CD4-positive, alpha-beta T cell (primary cell): ENCODE measurements at regions not wholly inside any gene's neighbourhood (a gene's known extent, or its start where the extent isn't known, plus 50 kb on each side); places are given as distances from the start of the nearest gene placed in this dataset.
"Not testable (repeated sequence)": the region's sequence is repeated elsewhere in the genome, so short reads cannot be mapped to it uniquely, and the experiment has no call there.

Source experiments
- ATAC-seq: fragments of 200-7000 bp; cut with Tn5 transposase; one replicate; pipeline ENCODE4 v1.10.0; 2022; ENCODE audit warnings: mild to moderate bottlenecking; ENCODE audit not compliant: poor library complexity
- CTCF ChIA-PET: fragments of 350-600 bp; sonication (Branson Sonifier 250); formaldehyde crosslinking; loops from one replicate; lab custom pipeline; 2021; ENCODE audit warnings: antibody characterized with exemption, inconsistent platforms; lab: Charles Lee
- POLR2A ChIA-PET: fragments of 350-600 bp; sonication (Branson Sonifier 250); formaldehyde crosslinking; loops from one replicate; lab custom pipeline; 2021; ENCODE audit warnings: antibody characterized with exemption, inconsistent platforms; lab: Charles Lee
- DNase-seq, 14 experiments: peaks; one replicate each; pipeline ENCODE4 v3.0.0-alpha.2; 2013 to 2020; ENCODE audit warnings: mixed read lengths in 2 of 14
- H3K27ac ChIP-seq, 2 donors: one replicate each; pipeline versions ENCODE4 v1.5.1 to v1.7.0; 2013; ENCODE audit warnings: low read length in 2 of 2, low read depth in 1 of 2, mild to moderate bottlenecking in 1 of 2
- H3K27me3 ChIP-seq, 2 experiments: 1 replicate in 1 of 2; 2 replicates in 1 of 2; pipeline versions ENCODE4 v1.6.1 to v1.7.0; 2013; ENCODE audit warnings: low read length in 2 of 2, control low read depth in 1 of 2, mild to moderate bottlenecking in 1 of 2, moderate library complexity in 1 of 2; ENCODE audit not compliant: insufficient read depth in 2 of 2, control insufficient read depth in 1 of 2
- H3K36me3 ChIP-seq: one replicate; pipeline ENCODE4 v1.6.1; 2013; ENCODE audit warnings: low read length, control low read depth; ENCODE audit not compliant: insufficient read depth
- H3K4me1 ChIP-seq: one replicate; pipeline ENCODE4 v1.6.1; 2013; ENCODE audit warnings: low read length, control low read depth; ENCODE audit not compliant: insufficient read depth
- H3K4me3 ChIP-seq: one replicate; pipeline ENCODE4 v1.5.1; 2013; ENCODE audit warnings: mild to moderate bottlenecking, low read length, moderate library complexity
- H3K9me3 ChIP-seq, 2 experiments: 1 replicate in 1 of 2; 2 replicates in 1 of 2; pipeline versions ENCODE4 v1.6.1 to v1.7.0; 2013; ENCODE audit warnings: low read length in 2 of 2, mild to moderate bottlenecking in 2 of 2, control low read depth in 1 of 2, moderate library complexity in 1 of 2; ENCODE audit not compliant: control insufficient read depth in 1 of 2, insufficient read depth in 1 of 2
- H3K27ac Mint-ChIP-seq: one replicate; pipeline ENCODE4 v1.8.0; 2020; ENCODE audit warnings: mixed read lengths
- H3K27me3 Mint-ChIP-seq: one replicate; pipeline ENCODE4 v1.8.0; 2021; ENCODE audit warnings: mixed read lengths
- H3K36me3 Mint-ChIP-seq: one replicate; pipeline ENCODE4 v1.8.0; 2021; ENCODE audit warnings: low read depth, mixed read lengths
- H3K4me1 Mint-ChIP-seq: one replicate; pipeline ENCODE4 v1.8.0; 2021; ENCODE audit warnings: low read depth, mixed read lengths
- H3K4me3 Mint-ChIP-seq: one replicate; pipeline ENCODE4 v1.8.0; 2020; ENCODE audit warnings: mild to moderate bottlenecking, mixed read lengths
- H3K9me3 Mint-ChIP-seq: one replicate; pipeline ENCODE4 v1.8.0; 2020; ENCODE audit warnings: mixed read lengths
- intact Hi-C, 2 experiments: fragments of 100-400 bp; cut with DNase I in 1 of 2; cut with micrococcal nuclease in 1 of 2; formaldehyde crosslinking; loops; one replicate each; pipeline versions ENCODE4 v1.15.1 to v1.9.0; 2023 to 2025; cut with DNase I, micrococcal nuclease
- TF ChIP-seq, protein P1 (sequence below): fragments of 200-600 bp; IDR thresholded peaks from one replicate; pipeline ENCODE4 v1.8.0; 2022; ENCODE audit warnings: antibody characterized with exemption, mild to moderate bottlenecking

DNA sequence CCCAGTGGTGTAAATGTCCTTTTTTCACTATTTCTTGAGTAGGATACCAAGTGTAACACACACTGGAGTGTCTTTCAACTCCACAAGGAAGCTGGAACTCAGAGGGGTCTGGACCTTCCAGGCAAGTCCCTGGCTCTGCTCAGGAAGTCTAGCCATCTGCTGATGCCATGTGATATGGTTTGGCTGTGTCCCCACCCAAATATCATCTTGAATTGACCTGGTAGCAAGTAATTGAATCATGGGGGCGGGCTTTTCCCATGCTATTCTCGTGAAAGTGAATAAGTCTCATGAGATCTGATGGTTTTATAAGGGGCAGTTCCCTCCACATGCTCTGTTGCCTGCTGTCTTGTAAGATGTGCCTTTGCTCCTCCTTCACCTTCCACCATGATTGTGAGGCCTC, 99.4 kb upstream of the CDC42EP3 start:
- TF ChIP-seq, protein P1, sequence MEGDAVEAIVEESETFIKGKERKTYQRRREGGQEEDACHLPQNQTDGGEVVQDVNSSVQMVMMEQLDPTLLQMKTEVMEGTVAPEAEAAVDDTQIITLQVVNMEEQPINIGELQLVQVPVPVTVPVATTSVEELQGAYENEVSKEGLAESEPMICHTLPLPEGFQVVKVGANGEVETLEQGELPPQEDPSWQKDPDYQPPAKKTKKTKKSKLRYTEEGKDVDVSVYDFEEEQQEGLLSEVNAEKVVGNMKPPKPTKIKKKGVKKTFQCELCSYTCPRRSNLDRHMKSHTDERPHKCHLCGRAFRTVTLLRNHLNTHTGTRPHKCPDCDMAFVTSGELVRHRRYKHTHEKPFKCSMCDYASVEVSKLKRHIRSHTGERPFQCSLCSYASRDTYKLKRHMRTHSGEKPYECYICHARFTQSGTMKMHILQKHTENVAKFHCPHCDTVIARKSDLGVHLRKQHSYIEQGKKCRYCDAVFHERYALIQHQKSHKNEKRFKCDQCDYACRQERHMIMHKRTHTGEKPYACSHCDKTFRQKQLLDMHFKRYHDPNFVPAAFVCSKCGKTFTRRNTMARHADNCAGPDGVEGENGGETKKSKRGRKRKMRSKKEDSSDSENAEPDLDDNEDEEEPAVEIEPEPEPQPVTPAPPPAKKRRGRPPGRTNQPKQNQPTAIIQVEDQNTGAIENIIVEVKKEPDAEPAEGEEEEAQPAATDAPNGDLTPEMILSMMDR: no peak
- no peak overlapping the region for H3K27ac ChIP-seq
- Mint-ChIP-seq H3K4me1 (no peaks in the 10 kb centered on the region), H3K36me3 (no peaks in the 10 kb centered on the region), H3K27ac (no peak overlapping the region), H3K4me3 (no peak overlapping the region), H3K27me3 (no peaks in the 10 kb centered on the region), H3K9me3 (peaks cover 2% of the 10 kb centered on the region)
- ATAC-seq: no peak
- no peak for DNase-seq
- no peak overlapping the region for H3K4me3 ChIP-seq
- H3K36me3 ChIP-seq: no peaks in the 10 kb centered on the region
- CTCF ChIA-PET: no interaction called here
- intact Hi-C loops: no loop called here
- POLR2A ChIA-PET: no interaction called here
- no peaks in the 10 kb centered on the region for H3K4me1 ChIP-seq
- no peaks in the 10 kb centered on the region for H3K27me3 ChIP-seq
- H3K9me3 ChIP-seq: peaks cover 0 to 3% of the 10 kb centered on the region in 2 experiments

DNA sequence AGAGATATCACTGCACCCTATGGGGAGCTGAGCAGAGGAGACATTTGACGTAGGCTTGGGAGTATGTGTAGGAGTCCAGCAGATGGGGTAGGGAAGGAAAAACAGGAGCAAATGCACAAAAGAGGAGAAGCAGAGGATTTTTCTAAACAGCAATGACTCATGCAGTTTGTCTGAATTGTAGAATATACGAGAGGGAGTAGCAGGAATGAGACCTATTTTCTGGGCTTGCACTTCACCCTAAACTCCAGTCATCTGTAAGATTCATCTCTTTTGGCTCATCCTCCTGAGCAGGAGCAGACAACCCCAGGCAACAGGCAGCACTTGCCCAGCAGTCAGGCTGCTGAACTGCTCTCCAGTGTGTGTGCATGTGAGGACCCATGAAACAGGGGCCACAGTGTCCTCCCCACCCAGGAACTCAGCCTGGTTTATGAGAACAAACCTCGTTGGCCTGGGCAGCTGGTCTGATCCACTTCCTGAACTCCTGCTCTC, 100.2 kb upstream of the CDC42EP3 start:
- no peaks in the 10 kb centered on the region for H3K36me3 Mint-ChIP-seq
- H3K9me3 Mint-ChIP-seq: peaks cover 2% of the 10 kb centered on the region
- Histone ChIP-seq H3K27me3 (no peaks in the 10 kb centered on the region), H3K36me3 (no peaks in the 10 kb centered on the region), H3K9me3 (peaks cover 0 to 3% of the 10 kb centered on the region in 2 experiments), H3K4me1 (no peaks in the 10 kb centered on the region), H3K4me3 (no peak overlapping the region), H3K27ac (no peak overlapping the region)
- no peaks in the 10 kb centered on the region for H3K4me1 Mint-ChIP-seq
- TF ChIP-seq, protein P1: no peak
- no peak overlapping the region for H3K27ac Mint-ChIP-seq
- DNase-seq (no peak), ATAC-seq (no peak)
- CTCF ChIA-PET: no interaction called here
- H3K4me3 Mint-ChIP-seq: no peak overlapping the region
- intact Hi-C loops: no loop called here
- H3K27me3 Mint-ChIP-seq: no peaks in the 10 kb centered on the region
- POLR2A ChIA-PET: no interaction called here

DNA sequence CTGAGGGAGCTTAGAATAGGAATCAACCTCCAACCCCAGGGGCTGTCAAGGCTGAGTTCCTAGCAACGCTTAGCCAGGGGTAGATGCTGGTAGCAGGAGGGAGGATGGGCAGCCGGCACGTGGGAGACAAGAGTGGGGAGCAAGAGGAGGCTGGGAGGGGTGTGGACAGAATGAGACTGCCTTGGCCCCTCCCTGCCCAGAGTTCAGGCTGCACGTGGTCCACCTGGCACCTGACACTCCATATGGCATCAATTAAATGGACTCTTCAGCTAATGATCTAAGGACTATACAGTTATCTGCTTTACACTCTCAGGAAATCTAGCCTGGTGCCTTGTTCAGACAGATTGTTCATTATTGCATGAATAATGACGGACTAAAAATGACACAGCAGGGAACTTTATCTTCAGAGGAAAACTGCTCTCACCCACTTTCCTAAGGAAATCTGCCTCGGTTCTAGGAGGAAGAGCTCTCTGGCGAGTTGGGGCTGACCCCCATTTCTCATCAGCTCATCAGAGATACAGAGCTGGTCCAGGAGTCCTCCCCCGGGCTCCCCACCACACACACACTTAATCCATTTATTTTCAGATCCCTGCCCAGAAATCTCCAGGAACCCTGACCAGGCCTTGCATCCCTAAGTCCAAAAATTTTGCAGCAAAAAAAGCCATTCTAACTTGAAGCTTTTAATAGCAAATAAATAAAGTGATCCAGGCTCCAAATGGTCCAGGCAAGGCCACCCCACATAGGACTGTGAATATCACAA, 102.1 kb upstream of the CDC42EP3 start:
- DNase-seq (no peak), ATAC-seq (no peak)
- no peak overlapping the region for H3K4me3 ChIP-seq
- no peaks in the 10 kb centered on the region for H3K36me3 Mint-ChIP-seq
- H3K4me1 ChIP-seq: no peaks in the 10 kb centered on the region
- H3K27me3 ChIP-seq: no peaks in the 10 kb centered on the region
- H3K9me3 ChIP-seq: peaks cover 0 to 3% of the 10 kb centered on the region in 2 experiments
- no peaks in the 10 kb centered on the region for H3K4me1 Mint-ChIP-seq
- H3K4me3 Mint-ChIP-seq: no peak overlapping the region
- no peaks in the 10 kb centered on the region for H3K36me3 ChIP-seq
- H3K9me3 Mint-ChIP-seq: peaks cover 2% of the 10 kb centered on the region
- no peak overlapping the region for H3K27ac Mint-ChIP-seq
- H3K27me3 Mint-ChIP-seq: no peaks in the 10 kb centered on the region
- TF ChIP-seq, protein P1: no peak
- intact Hi-C loops: no loop called here
- ChIA-PET POLR2A (no interaction called here), CTCF (no interaction called here)
- H3K27ac ChIP-seq: no peak overlapping the region

DNA sequence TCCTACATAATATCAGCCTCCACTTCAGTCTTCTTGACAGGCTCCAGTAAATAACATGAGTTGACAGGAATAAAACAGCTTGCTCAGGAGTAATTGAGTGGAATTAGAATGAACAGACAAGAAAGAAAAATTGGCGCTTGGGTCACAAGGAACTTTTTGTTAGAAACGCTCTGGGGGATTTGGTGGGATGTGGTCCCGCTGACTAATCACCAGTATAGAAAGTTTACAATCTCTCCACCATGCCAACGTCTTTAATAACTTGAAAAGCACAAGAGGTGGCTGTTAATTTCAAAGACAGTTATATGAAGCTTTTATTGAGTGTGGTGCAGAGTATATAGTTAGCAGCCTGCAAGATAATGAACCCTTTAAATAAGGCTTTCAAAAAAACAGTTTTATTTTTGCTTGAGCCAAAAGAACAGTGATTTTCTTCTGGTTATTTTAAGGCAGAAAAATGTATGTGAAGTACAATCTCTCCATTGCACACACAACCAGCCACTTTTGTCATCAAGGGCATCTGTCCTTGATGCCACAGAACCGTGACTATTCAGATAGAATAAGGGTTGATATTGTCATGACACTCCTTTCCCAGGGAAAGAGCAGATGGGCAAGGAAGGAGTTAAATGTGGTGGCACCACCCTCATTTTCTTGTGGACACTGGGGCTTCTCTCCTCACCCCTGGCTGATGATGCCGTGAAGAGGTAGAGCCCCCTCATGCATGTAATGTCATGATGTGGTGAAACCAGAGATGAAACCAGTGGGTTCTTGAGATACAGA, 102.9 kb upstream of the CDC42EP3 start:
- H3K36me3 Mint-ChIP-seq, intact Hi-C loops, ATAC-seq: not testable (repeated sequence)

More for the DNA sequence above, 102.9 kb upstream of the CDC42EP3 start:
- H3K4me3 Mint-ChIP-seq, H3K4me3 ChIP-seq, H3K27ac ChIP-seq, H3K9me3 Mint-ChIP-seq, DNase-seq, H3K9me3 ChIP-seq, H3K27ac Mint-ChIP-seq, CTCF ChIA-PET, H3K36me3 ChIP-seq, POLR2A ChIA-PET, H3K4me1 ChIP-seq, H3K4me1 Mint-ChIP-seq, H3K27me3 ChIP-seq, H3K27me3 Mint-ChIP-seq: not testable (repeated sequence)
